Lung (tissue), 11 donors: ENCODE measurements at regions not wholly inside any gene's neighbourhood (a gene's known extent, or its start where the extent isn't known, plus 50 kb on each side); places are given as distances from the start of the nearest gene placed in this dataset.

Experiments
- ATAC-seq: fragments of 200-7000 bp; cut with Tn5 transposase; one replicate; pipeline ENCODE4 v1.9.1; 2020; ENCODE audit warnings: moderate number of reproducible peaks; ENCODE audit not compliant: insufficient read depth, low FRiP score
- DNase-seq, 3 donors: peaks; one replicate each; pipeline ENCODE4 v3.0.0-alpha.2; 2013 to 2017
- H3K27ac ChIP-seq, 2 donors: one replicate each; pipeline ENCODE4 v1.5.1; 2013; ENCODE audit warnings: mild to moderate bottlenecking in 2 of 2, moderate library complexity in 2 of 2, control low read depth in 1 of 2, inconsistent platforms in 1 of 2, low read depth in 1 of 2, low read length in 1 of 2
- H3K27me3 ChIP-seq, 3 donors: one replicate each; pipeline ENCODE4 v1.5.1; 2013; ENCODE audit warnings: low read length in 2 of 3; ENCODE audit not compliant: control insufficient read depth in 3 of 3, insufficient read depth in 3 of 3
- H3K36me3 ChIP-seq, 4 donors: one replicate each; pipeline ENCODE4 v1.5.1; 2013; ENCODE audit warnings: low read length in 4 of 4, mild to moderate bottlenecking in 1 of 4, moderate library complexity in 1 of 4; ENCODE audit not compliant: control insufficient read depth in 4 of 4, insufficient read depth in 4 of 4
- H3K4me1 ChIP-seq, 5 donors: one replicate each; pipeline ENCODE4 v1.5.1; 2013; ENCODE audit warnings: low read length in 5 of 5, mild to moderate bottlenecking in 2 of 5, moderate library complexity in 1 of 5; ENCODE audit not compliant: control insufficient read depth in 5 of 5, insufficient read depth in 5 of 5
- H3K4me3 ChIP-seq: one replicate; pipeline ENCODE4 v1.5.1; 2013; ENCODE audit warnings: mild to moderate bottlenecking, control low read depth, moderate library complexity
- H3K9ac ChIP-seq, 2 donors: one replicate each; pipeline ENCODE4 v1.5.1; 2013; ENCODE audit warnings: low read length in 2 of 2, control low read depth in 1 of 2; ENCODE audit not compliant: insufficient read depth in 1 of 2
- H3K9me3 ChIP-seq, 4 donors: one replicate each; pipeline ENCODE4 v1.5.1; 2013; ENCODE audit warnings: low read length in 3 of 4, mild to moderate bottlenecking in 1 of 4, moderate library complexity in 1 of 4; ENCODE audit not compliant: control insufficient read depth in 4 of 4, insufficient read depth in 3 of 4
- CTCF ChIP-seq: IDR thresholded peaks from 2 replicates; pipeline ENCODE4 v1.5.1; 2012; ENCODE audit warnings: mild to moderate bottlenecking; ENCODE audit errors: control extremely low read depth, extremely low read depth
- WGBS, 2 donors: extraction: QIAGEN DNeasy Blood & Tissue Kit; methylation state at CpG; one replicate each; pipeline ENCODE4 v1.1.7; 2013; 5-methylcytosine and 5-hydroxymethylcytosine counted together
- donor health status: control.
- donor health status: control.
- donor health status: Bipolar disorder and iron deficiency.
- donor health status: healthy.
- donor health status: DM: yes; HTN: yes; CAD: no.

GRCh38 chr4:137768196-137768595 lies 235.9 kb upstream of the PCDH18 start:
- no peak for TF ChIP-seq CTCF
- 79 to 85% methylated on average over 1 of the region's 1 CpG for WGBS, 2 donors

DNA sequence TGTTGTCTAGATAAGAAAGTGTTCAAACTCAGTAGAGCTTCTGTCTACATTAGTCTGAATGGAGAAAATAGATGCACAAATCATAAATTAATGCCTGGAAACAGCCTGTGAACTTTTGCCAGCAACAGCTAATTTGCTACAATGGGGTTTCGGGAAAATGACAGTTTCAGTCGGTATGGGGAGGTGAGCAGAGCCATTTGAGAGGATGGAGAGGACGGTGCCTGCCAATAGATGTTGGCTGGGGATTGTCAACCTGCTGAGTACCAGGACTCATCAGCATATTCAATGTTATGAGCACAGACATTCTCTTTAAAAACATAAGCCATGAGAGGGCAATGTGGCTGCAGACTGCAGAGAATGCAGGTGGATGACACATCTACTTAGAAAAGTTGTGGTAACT lies 230.3 kb upstream of the PCDH18 start:
- no peak for TF ChIP-seq CTCF
- Histone ChIP-seq H3K4me3 (no peak overlapping the region), H3K9ac (no peak overlapping the region), H3K27me3 (no peaks in the 10 kb centered on the region), H3K4me1 (no peaks in the 10 kb centered on the region), H3K36me3 (no peaks in the 10 kb centered on the region), H3K9me3 (no peaks in the 10 kb centered on the region), H3K27ac (no peak overlapping the region)
- no peak for ATAC-seq
- WGBS, 2 donors, result 68 to 79% methylated on average over 3 of the region's 3 CpGs
- no peak for DNase-seq

More at GRCh38 chr4:137768196-137768595, 235.9 kb upstream of the PCDH18 start:
- Histone ChIP-seq H3K27me3 (no peaks in the 10 kb centered on the region), H3K4me3 (no peak overlapping the region), H3K36me3 (no peaks in the 10 kb centered on the region), H3K9ac (no peak overlapping the region), H3K27ac (no peak overlapping the region), H3K9me3 (no peaks in the 10 kb centered on the region), H3K4me1 (no peaks in the 10 kb centered on the region)
- DNase-seq (no peak), ATAC-seq (no peak)

DNA sequence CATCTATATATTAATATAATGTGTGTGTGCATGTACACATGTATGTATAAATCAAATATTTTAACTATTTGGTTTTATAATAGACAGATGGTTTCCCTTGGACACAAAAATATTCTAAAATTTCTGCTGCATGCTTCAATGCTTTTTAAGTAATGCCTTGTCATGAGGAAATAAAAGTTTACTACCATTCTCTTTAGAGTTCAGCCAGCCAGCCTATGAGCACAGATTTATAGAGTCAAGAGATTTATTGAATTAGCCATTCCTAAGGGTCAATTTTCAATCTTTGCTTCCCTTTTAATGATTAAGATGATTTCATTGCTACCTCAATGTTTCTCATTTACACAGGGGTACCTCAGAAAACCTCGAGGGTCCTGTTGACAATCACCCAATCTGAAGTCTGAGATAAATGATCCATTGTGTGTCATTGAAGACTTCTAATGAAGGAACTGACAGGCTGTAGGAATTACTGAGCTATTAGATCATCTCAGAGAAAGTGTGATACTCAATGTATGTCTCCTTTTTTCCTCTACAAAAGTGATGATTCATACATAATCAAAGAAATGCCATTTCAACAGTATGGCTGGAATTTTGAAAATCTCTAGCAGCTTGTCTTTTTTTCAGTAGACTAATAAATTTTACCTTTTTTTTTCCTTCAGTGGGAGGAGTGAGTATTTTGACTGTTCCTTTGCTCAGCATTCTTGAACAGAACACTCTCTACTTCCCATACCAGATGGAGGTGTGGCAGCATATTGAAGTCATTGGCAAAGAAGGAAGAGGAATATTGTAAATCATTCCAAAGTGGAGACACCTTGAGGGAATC lies 222.6 kb upstream of the PCDH18 start:
- Histone ChIP-seq H3K9ac (no peak overlapping the region), H3K9me3 (no peaks in the 10 kb centered on the region), H3K27ac (no peak overlapping the region), H3K36me3 (no peaks in the 10 kb centered on the region), H3K27me3 (no peaks in the 10 kb centered on the region), H3K4me1 (no peaks in the 10 kb centered on the region), H3K4me3 (no peak overlapping the region)
- DNase-seq, result no peak
- no peak for ATAC-seq
- 27 to 46% methylated on average over 1 of the region's 1 CpG for WGBS, 2 donors
- no peak for TF ChIP-seq CTCF
